Astrocyte of the cerebellum (primary cell): ENCODE measurements at regions not wholly inside any gene's neighbourhood (a gene's known extent, or its start where the extent isn't known, plus 50 kb on each side); places are given as distances from the start of the nearest gene placed in this dataset.

Experiments
- DNase-seq: peaks from one replicate; pipeline ENCODE4 v3.0.0-alpha.2; 2011; ENCODE audit warnings: low read depth
- H3K4me3 ChIP-seq: 2 replicates; pipeline ENCODE4 v1.5.1; 2011; ENCODE audit warnings: mild to moderate bottlenecking, low read depth, low read length, moderate library complexity
- in situ Hi-C: cut with HindIII; loops from 2 replicates; pipeline ENCODE4 v1.10.0; 2017; ENCODE audit warnings: low sequenced_read_pairs
- TF ChIP-seq, protein P1 (sequence below): IDR thresholded peaks from 2 replicates; pipeline ENCODE4 v1.5.1; 2012; ENCODE audit warnings: low read length, low read depth, moderate library complexity, mild to moderate bottlenecking; ENCODE audit errors: missing control alignments

DNA sequence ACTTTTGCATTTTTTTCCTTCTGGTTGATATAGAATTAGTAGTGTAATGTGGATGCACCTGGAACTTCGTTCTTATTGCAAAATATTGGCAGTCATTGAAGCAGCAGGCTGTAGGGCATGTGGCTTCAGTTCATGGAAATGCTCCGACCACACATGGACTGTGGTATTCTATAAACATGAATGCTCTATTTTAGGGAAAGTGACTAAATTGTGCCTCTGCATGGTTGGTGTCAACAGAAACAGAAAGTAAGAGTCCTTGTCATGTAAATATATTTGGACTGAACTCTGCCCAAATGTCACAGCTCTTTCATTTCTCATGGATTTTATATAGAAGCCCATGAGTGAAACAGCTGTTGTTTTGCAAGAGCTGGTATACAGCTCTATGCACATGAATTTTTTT lies 917.0 kb downstream of the LRFN5 start:
- TF ChIP-seq, protein P1, sequence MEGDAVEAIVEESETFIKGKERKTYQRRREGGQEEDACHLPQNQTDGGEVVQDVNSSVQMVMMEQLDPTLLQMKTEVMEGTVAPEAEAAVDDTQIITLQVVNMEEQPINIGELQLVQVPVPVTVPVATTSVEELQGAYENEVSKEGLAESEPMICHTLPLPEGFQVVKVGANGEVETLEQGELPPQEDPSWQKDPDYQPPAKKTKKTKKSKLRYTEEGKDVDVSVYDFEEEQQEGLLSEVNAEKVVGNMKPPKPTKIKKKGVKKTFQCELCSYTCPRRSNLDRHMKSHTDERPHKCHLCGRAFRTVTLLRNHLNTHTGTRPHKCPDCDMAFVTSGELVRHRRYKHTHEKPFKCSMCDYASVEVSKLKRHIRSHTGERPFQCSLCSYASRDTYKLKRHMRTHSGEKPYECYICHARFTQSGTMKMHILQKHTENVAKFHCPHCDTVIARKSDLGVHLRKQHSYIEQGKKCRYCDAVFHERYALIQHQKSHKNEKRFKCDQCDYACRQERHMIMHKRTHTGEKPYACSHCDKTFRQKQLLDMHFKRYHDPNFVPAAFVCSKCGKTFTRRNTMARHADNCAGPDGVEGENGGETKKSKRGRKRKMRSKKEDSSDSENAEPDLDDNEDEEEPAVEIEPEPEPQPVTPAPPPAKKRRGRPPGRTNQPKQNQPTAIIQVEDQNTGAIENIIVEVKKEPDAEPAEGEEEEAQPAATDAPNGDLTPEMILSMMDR, result no peak
- in situ Hi-C loops, result no loop called here

DNA sequence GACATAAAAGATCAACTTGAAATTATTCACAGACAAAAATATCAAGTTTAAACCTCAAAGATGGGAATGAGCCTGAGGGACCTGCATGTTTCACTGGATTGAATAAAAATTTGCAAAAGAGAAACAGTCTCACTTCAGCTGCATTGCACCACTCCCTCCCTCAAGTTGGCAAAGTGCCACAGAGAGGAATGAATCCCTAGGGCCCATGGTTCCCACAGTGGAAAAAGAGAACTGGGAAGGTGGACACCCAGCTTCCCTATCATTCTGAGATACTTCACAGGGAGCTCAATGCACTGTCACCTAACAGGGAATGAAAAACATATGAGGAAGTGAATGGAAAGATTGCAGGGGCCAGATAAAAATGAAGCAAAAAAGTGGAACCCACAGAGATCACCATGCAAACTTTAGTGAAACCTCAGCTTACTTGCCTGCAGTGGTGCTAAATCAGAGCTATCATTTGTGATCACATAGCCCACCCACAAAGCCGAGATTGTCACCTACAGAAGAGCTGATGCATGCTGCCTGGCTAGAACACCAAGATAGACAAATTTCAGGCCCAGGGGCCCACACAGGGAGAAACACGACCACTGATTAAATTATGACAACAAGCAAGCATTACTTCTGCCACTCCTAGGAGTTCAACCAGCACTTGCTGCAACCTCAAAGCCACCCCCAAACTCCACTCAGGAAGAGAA lies 911.3 kb downstream of the LRFN5 start:
- TF ChIP-seq, protein P1, result no peak
- DNase-seq, result no peak
- in situ Hi-C loops, result no loop called here
- H3K4me3 ChIP-seq, result no peak overlapping the region

More for the DNA sequence above, 917.0 kb downstream of the LRFN5 start:
- no peak overlapping the region for H3K4me3 ChIP-seq
- no peak for DNase-seq

DNA sequence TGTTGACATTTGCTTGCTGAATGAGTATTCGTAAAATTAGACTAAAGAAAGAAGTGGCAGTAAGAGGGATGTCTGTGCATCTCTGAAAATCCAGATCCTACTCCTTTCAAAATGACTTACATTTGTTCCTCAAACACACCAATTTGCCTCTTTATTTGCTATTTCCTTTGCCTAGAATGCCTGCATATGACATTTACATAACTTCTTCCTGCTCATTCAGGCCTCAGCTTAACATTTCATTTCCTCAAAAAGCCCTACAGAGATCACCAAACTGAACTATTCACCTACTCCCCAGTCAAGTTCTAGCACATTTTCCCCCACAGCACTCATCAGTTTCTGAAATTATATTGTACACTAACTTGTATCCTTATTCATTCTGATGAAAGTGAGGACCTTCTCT lies 907.2 kb downstream of the LRFN5 start:
- H3K4me3 ChIP-seq, result no peak overlapping the region
- TF ChIP-seq, protein P1, result no peak
- no peak for DNase-seq
- in situ Hi-C loops, result no loop called here

DNA sequence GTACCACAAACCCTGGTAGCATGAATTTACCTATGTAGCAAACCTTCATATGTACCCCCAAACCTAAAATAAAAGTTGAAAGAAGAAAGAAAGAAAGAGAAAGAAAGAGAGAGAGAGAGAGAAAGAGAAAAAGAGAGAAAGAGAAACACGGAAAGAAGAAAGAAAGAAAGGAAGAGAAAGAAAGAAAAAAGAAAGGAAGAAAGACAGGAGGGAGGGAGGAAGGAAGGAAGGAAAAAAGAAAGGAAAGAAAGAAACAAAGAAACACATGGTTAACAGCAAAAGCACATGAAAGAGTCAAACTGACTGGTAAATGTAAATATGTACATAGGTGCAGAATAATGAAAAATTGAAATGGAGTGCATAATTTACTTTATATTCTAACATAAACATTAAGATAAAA lies 903.4 kb downstream of the LRFN5 start:
- in situ Hi-C loops, result no loop called here
- no peak overlapping the region for H3K4me3 ChIP-seq
- no peak for DNase-seq
- TF ChIP-seq, protein P1, result no peak

DNA sequence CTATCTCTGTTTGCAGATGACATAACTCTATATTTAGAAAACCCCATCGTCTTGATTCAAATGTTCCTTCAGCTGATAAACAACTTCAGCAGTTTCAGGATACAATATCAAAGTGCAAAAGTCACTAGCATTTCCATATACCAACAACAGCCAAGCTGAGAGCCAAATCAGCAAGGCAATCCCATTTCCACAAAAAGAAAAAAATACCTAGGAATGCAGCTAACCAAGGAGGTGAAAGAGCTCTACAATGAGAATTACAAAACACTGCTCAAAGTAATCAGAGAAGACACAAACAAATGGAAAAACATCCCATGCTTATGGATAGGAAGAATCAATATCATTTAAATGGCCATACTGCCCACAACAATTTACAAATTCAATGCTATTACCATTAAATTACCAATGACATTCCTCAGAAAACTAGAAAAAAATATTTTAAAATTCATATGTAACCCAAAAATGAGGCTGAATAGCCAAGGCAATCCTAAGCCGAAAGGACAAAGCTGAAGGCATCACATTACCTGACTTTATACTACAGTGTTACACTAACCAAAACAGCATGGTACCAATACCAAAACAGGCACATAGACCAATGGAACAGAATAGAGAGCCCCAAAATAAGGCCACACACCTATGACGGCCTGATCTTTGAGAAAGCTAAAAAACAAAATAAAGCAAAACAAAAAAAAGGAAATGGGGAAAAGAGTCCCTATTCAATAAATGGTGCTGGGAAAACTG lies 901.7 kb downstream of the LRFN5 start:
- no peak for DNase-seq
- no peak overlapping the region for H3K4me3 ChIP-seq
- in situ Hi-C loops, result no loop called here
- TF ChIP-seq, protein P1, result no peak

DNA sequence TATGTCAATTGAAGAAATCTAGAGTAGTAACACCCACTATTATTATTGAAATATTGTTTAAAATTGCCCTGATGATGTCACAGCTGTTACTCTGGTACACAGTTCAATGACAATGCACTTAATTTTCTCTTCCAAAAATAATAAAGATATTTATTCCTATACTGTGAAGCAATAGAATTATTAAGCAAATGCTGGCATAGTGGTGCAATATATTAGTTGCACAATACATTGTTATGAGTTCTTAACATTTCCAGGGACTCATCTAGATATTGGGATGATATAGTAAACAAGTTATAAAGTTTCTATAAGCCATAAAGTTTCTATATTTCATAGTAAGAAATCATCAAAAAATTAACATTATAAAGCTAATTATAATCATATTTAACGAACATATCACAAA lies 897.8 kb downstream of the LRFN5 start:
- TF ChIP-seq, protein P1, result no peak
- no peak for DNase-seq
- in situ Hi-C loops, result no loop called here
- no peak overlapping the region for H3K4me3 ChIP-seq
